SHP77 treated with DMSO at 0.1 percent for 48 hours (cell line): ENCODE measurements at regions not wholly inside any gene's neighbourhood (a gene's known extent, or its start where the extent isn't known, plus 50 kb on each side); places are given as distances from the start of the nearest gene placed in this dataset.

Source experiments
- DNase-seq: peaks from one replicate; lab custom pipeline; 2025; lab: John Stamatoyannopoulos, UW

DNA sequence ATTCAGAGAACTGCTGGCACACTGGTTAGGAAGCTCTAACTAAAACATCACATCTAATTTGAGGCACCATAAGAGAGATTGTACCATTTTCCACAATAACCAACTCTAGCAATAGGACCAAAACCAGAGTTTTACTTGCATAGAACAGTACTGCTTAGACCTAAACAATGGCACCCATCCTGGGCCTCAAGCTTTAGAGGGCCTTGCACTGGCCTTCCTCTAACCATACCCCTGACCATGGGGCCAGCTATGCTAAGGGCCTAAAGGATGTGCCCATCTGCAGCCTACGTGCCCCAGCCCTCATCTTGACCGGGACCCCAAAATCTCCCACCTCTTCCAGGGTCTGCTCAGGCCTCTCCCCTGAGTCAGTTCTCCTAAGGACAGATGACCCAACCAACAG, 74.4 kb upstream of the ARHGAP32 start:
- DNase-seq, result no peak

DNA sequence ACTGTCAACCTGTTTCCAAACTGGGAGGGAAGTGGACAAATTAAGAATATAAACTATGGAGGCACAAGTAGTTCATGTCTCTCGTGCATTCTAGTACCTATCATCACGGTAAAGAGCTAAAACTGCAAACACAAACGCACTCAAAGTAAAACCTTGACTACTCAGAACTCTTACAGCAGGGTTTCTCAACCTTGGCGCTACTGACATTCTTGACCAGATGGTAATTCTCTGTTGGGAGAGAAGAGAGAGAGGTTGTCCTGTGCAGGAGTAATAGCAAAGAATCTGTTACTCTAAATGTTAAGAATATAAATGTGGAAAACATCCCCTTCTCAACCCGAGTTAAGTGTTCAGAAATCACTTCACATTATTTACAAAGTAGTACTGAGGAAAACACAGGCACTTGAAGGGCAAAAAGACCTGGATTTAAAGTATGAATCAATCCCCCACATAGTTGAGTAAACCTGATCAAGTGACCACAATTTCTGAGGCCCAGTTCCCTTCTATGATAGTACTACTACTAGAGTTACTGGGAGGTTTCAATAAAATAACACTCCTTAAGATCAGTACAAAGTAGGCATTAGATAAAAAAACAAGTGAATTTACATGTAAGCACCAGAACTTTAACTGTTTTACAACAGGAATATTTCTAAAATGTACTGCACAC, 73.1 kb upstream of the ARHGAP32 start:
- DNase-seq, result no peak

DNA sequence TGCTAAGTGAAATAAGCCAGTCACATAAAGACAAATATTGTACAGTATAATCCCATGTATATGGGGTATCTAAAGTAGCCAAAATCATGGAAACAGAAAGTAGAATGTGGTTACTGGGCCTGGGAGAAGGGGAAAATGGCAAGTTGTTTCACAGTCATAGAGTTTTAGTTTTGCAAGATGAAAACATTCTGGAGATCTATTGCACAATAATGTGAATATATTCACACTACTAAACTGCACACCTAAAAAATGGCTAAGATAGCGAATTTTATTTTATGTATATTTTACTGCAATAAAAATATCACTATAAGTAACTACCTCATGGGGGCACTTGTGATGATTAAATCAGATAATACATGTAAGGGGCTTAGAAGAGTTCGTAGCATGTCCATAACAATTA, 72.0 kb upstream of the ARHGAP32 start:
- no peak for DNase-seq

DNA sequence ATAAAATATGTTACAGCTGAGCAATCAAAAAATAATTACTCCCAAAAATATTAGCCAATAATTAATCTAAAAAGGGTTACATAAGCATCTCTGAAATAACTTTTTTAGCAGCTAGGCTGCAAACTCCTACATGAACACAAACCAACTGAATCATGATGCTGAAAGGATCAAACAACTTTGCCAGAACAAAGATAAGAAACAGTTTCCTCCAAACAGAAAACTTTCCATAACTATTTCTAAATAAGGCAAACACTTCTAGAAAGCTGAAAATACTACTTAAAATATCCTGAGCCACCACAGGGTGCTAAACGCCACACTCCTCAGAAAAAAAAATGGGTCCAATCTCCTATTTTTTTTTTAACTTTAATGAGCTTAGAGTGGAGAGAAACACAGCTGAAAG, 68.6 kb upstream of the ARHGAP32 start:
- DNase-seq, result no peak

DNA sequence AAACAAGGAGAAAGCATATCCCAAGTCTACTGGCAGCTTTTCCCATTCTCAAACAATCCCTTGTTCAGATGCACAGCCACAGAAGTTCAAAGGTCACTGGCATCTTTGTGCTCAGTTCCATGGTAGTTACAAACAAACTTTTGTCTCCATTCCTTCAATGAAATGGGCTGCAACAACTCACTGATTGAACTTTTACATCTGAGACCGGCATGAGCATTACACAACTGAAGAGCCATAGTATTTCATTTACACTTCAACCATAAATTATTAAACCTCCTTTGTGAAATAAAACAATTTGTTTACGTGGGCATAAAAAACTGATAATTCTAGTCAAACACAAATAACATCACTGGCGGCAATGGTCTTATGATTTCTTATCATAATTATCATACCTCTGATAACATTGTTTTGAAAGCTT, 67.8 kb upstream of the ARHGAP32 start:
- DNase-seq, result no peak

DNA sequence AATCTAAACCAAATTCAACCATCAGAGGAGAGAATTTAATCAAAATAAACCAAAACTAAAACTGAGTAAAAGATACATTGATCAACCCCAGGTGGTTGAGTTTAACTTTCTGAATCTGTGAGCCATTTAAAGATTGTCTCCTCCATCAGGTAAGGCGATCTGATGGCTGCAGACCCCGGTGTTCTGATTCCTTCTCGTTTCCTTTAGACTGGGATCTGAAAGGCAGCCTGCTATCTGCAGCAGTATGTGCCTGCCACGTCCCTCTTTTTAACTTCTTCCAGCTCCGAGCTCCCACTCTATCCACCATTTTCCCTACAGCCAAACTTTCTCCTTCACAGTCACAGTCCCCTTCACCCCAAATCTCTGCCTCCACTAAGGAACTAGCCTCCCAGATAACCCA, 66.1 kb upstream of the ARHGAP32 start:
- DNase-seq, result no peak

DNA sequence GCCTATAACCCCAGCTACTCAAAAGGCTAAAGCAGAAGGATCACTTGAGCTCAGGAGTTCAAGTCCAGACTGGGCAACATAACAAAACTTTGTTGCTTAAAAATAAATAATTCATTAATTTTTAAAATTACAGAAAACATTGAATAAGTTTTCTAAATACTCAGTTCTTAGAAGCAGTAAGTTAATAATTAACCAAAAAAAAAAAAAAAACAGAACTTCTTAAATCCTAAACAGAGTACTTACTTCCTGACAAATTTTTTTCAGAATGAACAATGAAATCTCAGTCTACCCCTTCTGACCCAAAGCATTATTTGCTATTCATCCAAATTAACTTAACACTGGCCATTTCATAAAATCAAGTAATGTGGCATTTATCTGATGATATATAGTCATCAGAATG, 65.4 kb upstream of the ARHGAP32 start:
- no peak for DNase-seq

DNA sequence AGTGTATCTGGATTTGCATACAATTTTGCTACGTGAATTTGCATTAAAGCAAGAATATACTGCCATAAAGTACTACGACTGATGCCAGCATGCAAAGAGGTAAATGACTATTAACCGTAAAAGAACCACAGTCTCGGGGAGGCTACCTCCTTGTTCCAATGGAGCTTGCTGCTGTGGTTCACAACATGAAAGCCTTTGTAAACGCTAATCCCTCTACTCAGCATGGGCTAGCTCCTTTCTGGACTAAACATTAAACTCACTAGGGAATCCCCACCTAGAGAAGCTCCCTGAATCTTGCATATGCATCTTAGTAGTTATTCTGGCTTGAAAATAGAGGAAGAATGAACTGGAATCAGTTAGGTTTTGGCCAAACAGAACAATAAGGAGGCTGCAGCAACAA, 60.5 kb upstream of the ARHGAP32 start:
- no peak for DNase-seq

DNA sequence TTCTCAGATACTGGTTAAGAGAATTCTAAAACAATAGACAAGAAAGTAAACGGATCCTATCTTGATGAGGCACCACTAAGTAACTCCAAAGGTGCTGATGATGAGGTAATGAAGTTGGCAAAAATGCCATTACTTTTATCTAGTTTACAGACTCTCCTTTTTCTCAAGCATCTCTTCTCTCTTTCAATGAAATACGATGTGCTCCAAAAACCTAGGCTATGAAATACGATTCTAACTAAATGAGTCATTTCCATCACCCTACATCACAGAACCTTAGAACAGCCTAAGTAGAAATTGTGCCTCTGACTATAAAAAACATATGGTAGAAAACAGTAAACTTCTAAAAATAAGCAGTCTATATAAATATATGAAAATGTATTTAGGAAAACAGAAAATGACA, 58.9 kb upstream of the ARHGAP32 start:
- no peak for DNase-seq

DNA sequence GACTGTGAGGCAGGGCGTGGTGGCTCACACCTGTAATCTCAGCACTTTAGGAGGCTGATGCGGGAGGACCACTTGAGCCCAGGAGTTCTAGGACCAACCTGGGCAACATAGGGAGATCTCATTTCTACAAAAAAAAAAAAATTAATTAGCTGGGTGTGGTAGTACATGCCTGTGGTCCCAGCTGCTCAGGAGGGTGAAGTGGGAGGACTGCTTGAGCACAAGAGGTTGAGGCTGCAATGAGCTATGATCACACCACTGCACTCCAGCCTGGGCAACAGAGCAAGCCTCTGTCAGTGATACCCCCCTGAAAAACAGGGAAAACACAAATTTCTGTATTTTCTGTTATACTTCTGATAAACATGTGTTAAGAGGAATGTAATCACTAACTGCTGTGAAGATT, 57.8 kb upstream of the ARHGAP32 start:
- DNase-seq, result no peak

DNA sequence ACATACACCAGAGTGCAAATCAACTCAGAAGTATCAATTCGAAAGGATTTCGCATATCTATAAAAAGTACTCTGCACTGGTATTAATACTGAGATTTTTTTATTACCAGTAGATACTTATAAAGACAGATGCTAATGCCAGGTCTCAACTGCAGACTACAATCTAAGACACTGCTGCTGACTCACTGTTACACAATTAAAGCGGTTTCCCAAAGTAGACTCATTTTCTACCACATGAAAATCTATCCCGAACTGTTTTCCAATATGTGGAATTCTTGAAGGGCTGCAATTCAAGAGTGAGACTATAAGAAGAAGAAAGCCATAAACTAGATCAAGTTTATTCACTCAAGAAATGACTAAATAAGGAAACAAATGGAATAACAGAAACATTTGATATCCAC, 57.2 kb upstream of the ARHGAP32 start:
- DNase-seq, result no peak

DNA sequence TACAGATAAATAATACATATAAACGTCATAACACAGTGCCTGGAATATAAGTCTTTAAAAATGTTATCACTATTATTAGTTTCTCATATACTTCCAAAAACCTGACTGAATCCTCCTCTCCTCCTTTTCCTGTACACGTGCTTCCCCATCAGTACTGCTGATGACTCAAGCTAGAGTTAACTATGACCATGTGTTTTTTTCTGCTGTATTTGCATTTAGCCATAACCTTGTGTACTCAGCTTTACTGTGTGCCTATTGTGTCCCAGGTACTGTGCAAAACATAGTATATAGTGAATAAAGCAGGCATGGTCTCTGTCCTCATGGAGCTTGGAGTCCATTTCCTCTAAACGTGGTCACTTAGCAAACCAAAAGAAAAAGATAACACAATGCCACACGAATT, 56.5 kb upstream of the ARHGAP32 start:
- DNase-seq, result no peak

DNA sequence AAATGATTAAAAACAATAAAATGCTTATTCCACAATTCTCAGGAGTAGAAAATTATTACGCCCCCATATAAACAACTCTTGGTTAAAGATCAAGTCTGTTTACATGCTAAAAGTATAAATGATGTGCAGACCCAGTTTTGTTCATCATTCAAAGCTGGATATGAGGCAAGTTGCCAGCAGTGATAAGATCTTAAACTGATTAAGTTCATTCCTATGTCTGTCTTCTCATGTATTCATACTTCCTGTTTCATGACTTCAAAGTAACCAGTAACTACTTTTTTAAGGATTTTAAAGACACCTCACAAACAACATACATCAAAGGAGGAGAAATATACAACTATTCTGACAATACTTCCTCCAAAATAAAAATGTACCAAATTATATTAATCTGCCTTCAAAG, 55.0 kb upstream of the ARHGAP32 start:
- no peak for DNase-seq

DNA sequence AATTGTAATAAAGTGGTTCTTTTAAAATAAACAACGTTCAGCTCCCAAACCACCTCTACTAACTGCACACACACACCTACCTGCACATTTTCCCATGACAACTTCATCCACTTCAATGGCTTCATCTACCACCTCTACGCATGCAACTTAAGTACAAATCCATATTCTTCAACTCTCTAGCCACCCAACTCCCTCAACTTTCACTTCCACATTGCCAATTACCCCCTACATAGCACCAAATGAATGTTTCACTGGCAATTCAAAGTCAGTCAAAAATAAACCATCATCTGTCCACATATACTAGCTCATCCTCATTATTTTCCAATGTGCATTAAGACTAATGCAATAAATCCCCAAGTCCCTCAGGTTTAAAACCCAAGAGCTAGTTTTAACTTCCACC, 50.7 kb upstream of the ARHGAP32 start:
- no peak for DNase-seq
